HG02623 (cell line): ENCODE measurements at regions not wholly inside any gene's neighbourhood (a gene's known extent, or its start where the extent isn't known, plus 50 kb on each side); places are given as distances from the start of the nearest gene placed in this dataset.
"Not testable (repeated sequence)": the region's sequence is repeated elsewhere in the genome, so short reads cannot be mapped to it uniquely, and the experiment has no call there.

ENCODE experiments used
- ATAC-seq: cut with Tn5 transposase; IDR thresholded peaks from one replicate; pipeline ENCODE4 v1.9.1; 2021; ENCODE audit warnings: moderate library complexity; ENCODE audit not compliant: unreplicated experiment

GRCh38 chr11:82539669-82540068, 194.0 kb downstream of the FAM181B start:
- peak; percentile 84 for ATAC-seq

- no peak for ATAC-seq
Observed at GRCh38 chr11:82536706-82537105, 197.0 kb downstream of the FAM181B start.

GRCh38 chr11:82533628-82534327, 199.9 kb downstream of the FAM181B start:
- ATAC-seq = no peak

GRCh38 chr11:82529936-82530335, 203.7 kb downstream of the FAM181B start:
- ATAC-seq = no peak

DNA sequence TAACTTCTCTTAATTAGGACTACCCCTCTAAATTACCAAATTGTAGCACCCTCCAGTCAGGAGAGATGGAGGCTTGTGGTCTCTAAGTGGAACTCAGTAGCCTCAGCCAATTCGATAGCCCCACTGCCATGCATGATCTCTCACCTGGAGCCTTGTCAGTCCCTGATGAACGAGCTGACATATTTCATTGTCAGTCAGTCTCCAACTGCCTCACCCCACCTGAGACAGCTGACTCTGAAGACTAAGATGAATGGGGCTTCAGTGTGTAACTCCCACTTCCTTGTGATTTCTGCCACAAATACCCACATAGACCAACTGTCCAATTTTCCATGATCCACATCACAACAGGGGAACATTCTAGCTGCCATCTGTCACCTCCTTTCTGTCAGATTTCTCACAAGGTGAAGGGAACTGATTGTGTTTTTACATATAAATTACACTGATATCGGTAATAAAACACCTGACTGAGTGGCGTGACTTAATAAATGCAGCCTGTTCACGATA, 206.5 kb downstream of the FAM181B start:
- ATAC-seq = no peak

DNA sequence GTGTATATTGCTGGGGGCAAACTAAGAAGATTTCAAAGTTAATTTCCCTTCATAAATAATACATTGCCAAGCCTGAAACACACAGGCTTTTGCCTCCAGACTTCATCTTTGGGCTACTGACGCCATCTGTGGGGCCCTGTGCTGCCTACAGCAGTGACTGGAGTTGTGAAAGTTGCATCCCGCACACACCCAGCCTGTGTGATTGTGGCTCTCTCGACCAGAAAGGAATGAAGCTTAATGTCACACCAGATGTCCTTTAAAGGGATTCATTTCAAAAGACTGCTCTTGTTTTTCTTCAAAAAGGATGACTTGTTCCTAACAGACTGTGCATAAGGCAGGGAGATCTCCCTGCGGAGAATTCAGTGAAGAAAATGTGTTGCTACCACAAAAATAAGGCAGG, 210.5 kb downstream of the FAM181B start:
- no peak for ATAC-seq

- no peak for ATAC-seq
Observed at GRCh38 chr11:82521427-82521826, 212.2 kb downstream of the FAM181B start.

DNA sequence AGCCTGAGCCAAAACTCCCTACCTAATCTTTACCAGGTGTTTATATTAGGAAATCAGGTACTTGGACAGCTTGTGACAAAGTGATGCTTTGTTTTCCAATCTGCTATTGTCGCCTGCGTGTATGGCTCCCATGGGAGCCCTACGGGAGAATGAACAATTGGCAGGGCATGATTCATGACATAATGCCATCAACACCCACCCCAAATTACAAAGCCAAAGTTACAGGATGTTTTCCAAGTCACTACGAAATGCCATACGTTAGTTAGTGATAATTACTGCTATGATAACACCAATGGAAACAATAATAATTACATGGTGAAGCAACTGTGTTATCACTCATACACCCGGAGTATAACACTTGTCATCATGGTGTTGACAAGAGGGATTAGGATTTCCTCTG, 226.4 kb downstream of the FAM181B start:
- no peak for ATAC-seq

DNA sequence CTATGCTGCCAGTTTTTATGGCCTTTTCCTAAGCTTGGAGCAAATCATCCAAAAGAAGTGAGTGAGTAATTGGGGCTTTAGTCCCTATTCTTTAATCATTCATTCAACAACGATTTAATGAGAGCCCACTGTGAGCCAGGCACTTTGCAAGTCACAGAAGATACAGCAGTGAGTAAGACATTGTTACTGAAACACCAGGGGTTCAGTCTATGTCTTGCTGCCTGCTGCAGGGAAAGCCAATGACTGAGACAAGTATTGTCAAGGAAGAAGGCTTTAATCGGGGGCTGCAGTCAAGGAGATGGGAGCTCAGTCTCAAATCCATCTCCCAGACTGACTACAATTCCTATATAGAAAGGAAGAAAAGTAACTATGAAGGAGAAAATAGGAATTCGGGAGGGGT, 228.3 kb downstream of the FAM181B start:
- ATAC-seq = no peak

DNA sequence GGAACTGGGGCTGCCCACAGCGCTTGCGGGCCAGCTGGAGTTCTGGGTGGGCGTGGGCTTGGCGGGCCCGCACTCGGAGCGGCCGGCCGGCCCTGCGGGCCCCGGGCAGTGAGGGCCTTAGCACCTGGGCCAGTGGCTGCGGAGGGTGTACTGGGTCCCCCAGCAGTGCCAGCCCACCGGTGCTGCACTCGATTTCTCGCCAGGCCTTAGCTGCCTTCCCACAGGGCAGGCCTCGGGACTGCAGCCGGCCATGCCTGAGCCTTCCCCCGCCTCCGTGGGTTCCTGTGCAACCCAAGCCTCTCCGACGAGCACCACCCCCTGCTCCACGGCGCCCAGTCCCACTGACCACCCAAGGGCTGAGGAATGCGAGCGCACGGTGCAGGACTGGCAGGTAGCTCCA, 232.5 kb downstream of the FAM181B start:
- ATAC-seq = not testable (repeated sequence)

DNA sequence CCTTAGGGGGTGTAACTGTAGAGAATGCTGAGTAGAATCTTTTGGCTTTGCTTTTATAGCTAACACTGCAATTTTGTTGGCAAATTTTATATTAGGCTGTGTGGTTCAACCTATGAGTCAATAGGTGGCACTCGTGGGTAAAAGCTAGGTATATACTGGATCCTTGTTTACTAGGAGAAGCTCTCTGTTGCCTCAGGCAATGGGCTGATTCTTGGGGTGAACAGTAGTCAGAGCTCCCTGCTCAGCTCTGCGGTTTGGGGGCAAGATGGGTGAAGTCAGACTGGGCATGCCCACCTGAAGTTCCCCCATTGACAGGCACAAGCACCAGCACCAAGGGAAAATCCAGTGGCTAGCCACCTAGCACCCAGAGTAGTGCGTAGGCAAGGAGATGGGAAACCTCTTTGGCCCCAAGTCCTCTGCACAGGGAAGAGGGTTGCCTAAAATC, 238.7 kb downstream of the FAM181B start:
- no peak for ATAC-seq

GRCh38 chr11:82474876-82475275, 258.8 kb downstream of the FAM181B start:
- ATAC-seq = no peak

DNA sequence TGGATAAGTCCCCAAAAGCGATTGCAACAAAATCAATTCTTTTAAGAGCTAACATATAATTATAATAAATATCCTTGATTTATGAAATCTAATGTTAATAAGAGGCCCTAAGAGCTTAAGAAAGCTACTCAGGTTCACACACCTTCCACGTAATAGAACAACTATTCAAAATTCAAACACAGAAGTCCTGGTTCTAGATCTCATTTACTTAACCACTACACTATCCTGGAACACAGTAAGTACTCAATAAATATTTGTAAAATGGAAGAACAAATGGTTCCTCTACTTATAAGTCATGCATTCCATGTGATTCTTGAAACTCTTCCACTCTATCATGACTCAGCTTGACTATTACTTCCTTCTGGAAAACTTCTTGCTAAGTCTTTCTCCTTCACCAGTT, 268.2 kb downstream of the FAM181B start:
- no peak for ATAC-seq

DNA sequence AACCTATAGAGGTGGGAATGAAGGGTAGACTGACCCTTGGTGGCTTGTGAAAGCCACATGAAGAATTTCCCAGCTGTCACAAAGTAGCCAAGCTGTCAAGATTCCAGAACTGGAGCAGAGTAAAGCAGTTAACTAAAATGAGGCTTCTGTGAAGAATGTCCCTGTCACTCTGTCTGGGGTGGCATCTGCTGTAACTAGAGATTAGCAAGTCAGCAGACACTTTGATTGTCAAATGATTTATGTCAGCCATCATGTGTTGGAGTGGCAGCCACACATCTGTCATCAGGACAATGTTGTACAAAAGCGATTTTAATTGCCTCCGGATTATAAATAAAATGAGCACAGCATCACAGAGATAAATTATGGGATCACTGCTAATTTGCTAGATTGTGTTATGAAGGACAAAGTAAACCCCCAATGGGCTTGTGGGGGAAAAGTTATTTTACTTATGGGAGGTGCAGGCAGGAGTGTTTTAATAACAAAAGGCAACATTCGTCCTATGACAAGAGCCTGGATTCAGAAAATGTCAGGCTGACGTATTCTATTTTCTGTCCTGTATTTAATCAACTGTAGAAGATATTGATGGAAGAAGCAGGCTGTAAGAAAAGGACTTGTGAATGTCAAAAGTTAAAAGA, 270.9 kb downstream of the FAM181B start:
- no peak for ATAC-seq

- ATAC-seq = no peak
Observed at GRCh38 chr11:82458761-82459160, 274.9 kb downstream of the FAM181B start.

- no peak for ATAC-seq
Observed at GRCh38 chr11:82458147-82458546, 275.5 kb downstream of the FAM181B start.

DNA sequence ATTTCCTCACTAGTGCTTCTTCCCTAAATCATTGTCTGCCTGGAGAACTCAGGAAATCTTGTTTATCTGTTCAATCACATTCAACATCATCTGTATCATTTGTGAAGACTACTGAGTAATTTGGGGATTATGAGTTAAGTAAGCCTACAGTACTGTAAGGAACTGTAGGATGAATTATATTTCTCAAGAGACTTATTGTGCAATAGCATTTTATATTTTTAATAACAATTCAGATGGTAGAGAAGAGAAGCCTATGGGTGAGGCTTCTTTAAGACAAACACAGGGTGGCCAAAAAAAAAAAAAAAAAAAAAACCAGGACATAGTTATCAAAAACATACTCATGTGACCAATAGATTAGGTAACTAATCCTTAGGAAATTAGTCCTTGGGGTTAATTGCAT, 282.7 kb downstream of the FAM181B start:
- ATAC-seq = no peak

DNA sequence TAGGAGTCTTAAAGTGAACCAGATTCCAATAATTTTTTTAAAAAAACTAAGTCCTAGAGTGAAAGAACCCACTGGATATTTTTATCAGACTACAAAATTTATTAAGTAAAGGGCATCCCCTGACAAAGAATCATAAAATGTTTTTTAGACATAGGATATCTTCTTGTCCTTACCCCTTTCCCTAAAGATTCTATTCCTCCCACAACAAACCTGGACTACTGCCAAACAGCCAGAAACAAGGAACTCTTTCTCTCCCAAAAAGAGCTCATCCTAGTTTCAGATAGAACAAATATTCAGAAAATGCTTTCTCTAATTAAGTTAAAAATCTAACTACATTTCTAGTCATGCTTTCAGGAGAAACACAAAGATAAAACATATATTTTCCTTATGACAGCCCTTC, 327.1 kb downstream of the FAM181B start:
- no peak for ATAC-seq

DNA sequence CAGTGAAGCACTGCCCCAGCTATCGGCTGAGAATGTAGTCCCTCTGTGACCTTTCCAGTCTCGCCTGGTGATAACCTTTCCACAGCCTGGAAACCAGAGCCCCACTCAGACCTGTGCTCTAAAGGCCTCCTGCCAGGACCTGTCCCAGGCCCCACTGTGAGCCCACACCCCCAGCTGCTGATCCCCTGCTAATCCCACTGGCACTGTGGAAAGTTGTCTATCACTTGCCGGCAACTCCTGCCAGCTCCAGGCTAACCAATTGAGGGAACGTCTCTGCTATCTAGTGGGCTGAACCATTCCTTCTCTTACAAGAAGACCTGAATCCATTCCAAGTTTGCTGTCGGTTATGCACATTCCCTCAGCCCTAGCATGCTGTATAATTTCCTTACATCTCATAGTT, 328.2 kb downstream of the FAM181B start:
- no peak for ATAC-seq

GRCh38 chr11:82404981-82405380, 328.7 kb downstream of the FAM181B start:
- no peak for ATAC-seq

GRCh38 chr11:82403640-82404305, 329.9 kb downstream of the FAM181B start:
- no peak for ATAC-seq

GRCh38 chr11:82398300-82398815, 335.3 kb downstream of the FAM181B start:
- ATAC-seq = no peak
